HUES64 (cell line): ENCODE measurements at regions not wholly inside any gene's neighbourhood (a gene's known extent, or its start where the extent isn't known, plus 50 kb on each side); places are given as distances from the start of the nearest gene placed in this dataset.

Experiments used
- H3K27ac ChIP-seq: 2 replicates; pipeline ENCODE4 v1.7.0; 2013; ENCODE audit warnings: low read depth, low read length, inconsistent platforms
- H3K27me3 ChIP-seq: 2 replicates; pipeline ENCODE4 v1.6.1; 2013; ENCODE audit warnings: mild to moderate bottlenecking, low read length; ENCODE audit not compliant: insufficient read depth
- H3K36me3 ChIP-seq: 2 replicates; pipeline ENCODE4 v1.6.1; 2013; ENCODE audit warnings: mild to moderate bottlenecking, low read length; ENCODE audit not compliant: insufficient read depth
- H3K4me1 ChIP-seq: 2 replicates; pipeline ENCODE4 v1.6.1; 2013; ENCODE audit warnings: mild to moderate bottlenecking, low read length, moderate library complexity; ENCODE audit not compliant: insufficient read depth
- H3K4me3 ChIP-seq: 2 replicates; pipeline ENCODE4 v1.5.1; 2013; ENCODE audit warnings: mild to moderate bottlenecking, low read length, moderate library complexity
- H3K9ac ChIP-seq: 2 replicates; pipeline ENCODE4 v1.6.1; 2013; ENCODE audit warnings: mild to moderate bottlenecking, low read depth, low read length
- H3K9me3 ChIP-seq: 2 replicates; pipeline ENCODE4 v1.6.1; 2013; ENCODE audit warnings: low read depth, low read length; ENCODE audit not compliant: insufficient read depth
- WGBS: fragments of 150-250, 120-280 bp; methylation state at CpG from one replicate; pipeline ENCODE4 v1.1.7; 2013; ENCODE audit warnings: missing lambda C conversion rate; 5-methylcytosine and 5-hydroxymethylcytosine counted together

DNA sequence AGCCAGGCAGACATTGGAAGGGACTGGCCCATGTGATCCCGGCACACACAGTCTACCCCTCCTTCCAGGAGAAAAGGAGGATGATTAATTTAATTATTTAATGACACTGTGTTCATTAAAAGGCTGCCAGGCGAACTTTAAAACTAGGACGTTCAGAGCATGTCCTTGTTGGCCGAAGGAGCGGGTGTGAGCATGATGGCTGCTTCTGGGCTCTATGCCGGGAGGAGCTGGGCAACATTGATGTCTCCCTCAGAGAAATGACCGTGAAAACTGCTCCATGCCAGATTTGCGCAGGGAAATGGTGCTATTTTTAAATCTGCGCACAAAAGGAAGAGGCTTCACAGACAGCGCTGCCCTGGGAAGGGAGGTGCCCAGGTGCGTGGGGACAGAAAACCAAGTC lies 284.9 kb upstream of the IRX4 start:
- H3K27ac ChIP-seq, result no peak overlapping the region
- no peaks in the 10 kb centered on the region; the same call in 1 of the 2 replicates for H3K27me3 ChIP-seq
- peaks cover 16% of the 10 kb centered on the region for H3K4me1 ChIP-seq
- H3K36me3 ChIP-seq, result no peaks in the 10 kb centered on the region
- no peak overlapping the region for H3K9ac ChIP-seq
- no peaks in the 10 kb centered on the region for H3K9me3 ChIP-seq
- WGBS, result 95% methylated on average over 10 of the region's 11 CpGs
- H3K4me3 ChIP-seq, result no peak overlapping the region

DNA sequence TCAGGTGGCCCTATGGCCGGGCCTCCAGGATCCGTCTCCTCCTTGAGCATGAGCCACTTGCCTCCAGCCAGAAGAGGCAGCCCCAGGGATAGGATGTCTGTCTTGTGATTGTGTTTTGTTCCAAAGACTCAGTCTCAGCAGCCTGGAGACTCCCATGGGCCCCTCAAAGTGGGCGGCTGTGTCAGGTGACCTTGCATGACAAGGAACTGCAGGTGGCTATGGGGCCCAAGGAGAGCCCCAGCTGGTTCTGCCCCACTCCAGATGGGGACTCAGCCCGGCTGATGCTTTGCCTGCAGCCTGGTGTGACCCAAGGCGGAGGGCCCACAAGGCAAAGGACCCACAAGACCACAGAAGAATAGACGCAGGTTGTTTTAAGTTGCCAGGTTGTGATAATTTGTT lies 284.3 kb upstream of the IRX4 start:
- Histone ChIP-seq H3K27ac (no peak overlapping the region), H3K27me3 (no peaks in the 10 kb centered on the region; the same call in 1 of the 2 replicates), H3K4me3 (no peak overlapping the region), H3K36me3 (no peaks in the 10 kb centered on the region), H3K4me1 (peaks cover 16% of the 10 kb centered on the region), H3K9me3 (no peaks in the 10 kb centered on the region), H3K9ac (no peak overlapping the region)
- WGBS, result 94% methylated on average over 6 of the region's 6 CpGs

DNA sequence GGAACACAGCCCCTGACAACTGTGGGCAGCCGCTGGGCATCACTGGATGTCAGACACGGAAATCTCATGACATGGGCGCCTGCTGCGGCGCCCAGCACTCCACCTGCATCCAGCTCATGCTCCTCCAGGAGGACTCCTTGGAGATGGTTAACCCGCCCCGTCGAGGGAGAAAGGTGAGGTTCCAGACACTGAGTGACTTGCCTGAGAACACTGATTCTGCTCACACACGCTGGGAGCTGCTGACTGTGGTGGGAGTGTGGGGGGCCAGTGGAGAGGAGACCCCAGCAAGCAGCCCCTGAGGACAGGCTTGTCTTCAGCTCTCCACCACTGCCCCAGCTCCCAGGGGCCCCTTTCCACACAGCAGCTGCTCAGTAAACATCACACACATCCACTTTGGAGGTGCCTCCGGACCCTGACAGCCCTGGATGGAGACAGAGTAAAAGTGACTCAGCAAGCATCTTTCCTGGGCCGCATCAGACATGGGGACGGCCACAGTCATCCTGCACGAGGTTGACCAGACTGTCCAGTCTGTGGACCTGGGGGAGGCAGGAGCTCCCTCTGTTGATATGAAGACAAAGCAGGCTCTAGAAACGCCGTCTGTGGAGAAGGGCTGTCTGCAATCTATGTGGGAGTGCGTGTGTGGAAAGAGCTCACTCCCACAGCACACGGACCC lies 283.7 kb upstream of the IRX4 start:
- 96% methylated on average over 17 of the region's 17 CpGs for WGBS
- Histone ChIP-seq H3K4me3 (no peak overlapping the region), H3K36me3 (no peaks in the 10 kb centered on the region), H3K9me3 (no peaks in the 10 kb centered on the region), H3K27ac (no peak overlapping the region), H3K4me1 (peaks cover 16% of the 10 kb centered on the region), H3K9ac (no peak overlapping the region), H3K27me3 (no peaks in the 10 kb centered on the region; the same call in 1 of the 2 replicates)

- WGBS, result 91% methylated on average over 11 of the region's 11 CpGs
- peaks cover 16% of the 10 kb centered on the region for H3K4me1 ChIP-seq
- no peaks in the 10 kb centered on the region; the same call in 1 of the 2 replicates for H3K27me3 ChIP-seq
- no peak overlapping the region for H3K4me3 ChIP-seq
- no peaks in the 10 kb centered on the region for H3K36me3 ChIP-seq
- no peak overlapping the region for H3K27ac ChIP-seq
- H3K9me3 ChIP-seq, result no peaks in the 10 kb centered on the region
- no peak overlapping the region for H3K9ac ChIP-seq
Measured at GRCh38 chr5:2165615-2166305, 283.0 kb upstream of the IRX4 start.

- Histone ChIP-seq H3K9ac (no peak overlapping the region; the same call in 1 of the 2 replicates), H3K4me3 (no peak overlapping the region), H3K9me3 (no peaks in the 10 kb centered on the region), H3K36me3 (no peaks in the 10 kb centered on the region), H3K27me3 (no peaks in the 10 kb centered on the region; the same call in 1 of the 2 replicates), H3K4me1 (peaks cover 16% of the 10 kb centered on the region), H3K27ac (no peak overlapping the region)
- 75% methylated on average over 15 of the region's 15 CpGs for WGBS
Measured at GRCh38 chr5:2165203-2165602, 282.5 kb upstream of the IRX4 start.

DNA sequence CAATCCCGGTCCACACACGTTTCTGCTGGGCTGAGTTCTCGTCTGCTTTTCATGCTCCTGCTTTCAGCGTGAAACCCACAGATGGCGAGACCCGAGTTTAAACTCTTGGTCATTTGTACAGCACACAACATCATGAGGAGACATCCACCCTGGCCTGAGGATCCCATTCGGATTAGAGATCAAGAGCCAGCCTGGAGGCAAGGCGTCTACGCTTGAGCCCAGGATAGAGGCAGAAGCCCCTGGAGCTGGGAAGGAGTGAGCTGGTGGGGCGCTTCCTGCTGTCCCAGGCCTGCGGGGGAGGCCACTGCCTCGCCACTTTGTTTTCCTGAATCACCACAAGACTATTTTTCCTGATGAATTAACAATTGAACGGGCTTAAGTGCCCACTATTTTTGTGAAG lies 281.9 kb upstream of the IRX4 start:
- Histone ChIP-seq H3K4me3 (no peak overlapping the region), H3K4me1 (peaks cover 16% of the 10 kb centered on the region), H3K9ac (no peak overlapping the region), H3K36me3 (no peaks in the 10 kb centered on the region), H3K9me3 (no peaks in the 10 kb centered on the region), H3K27ac (no peak overlapping the region), H3K27me3 (no peaks in the 10 kb centered on the region; the same call in 1 of the 2 replicates)
- WGBS, result 42% methylated on average over 12 of the region's 13 CpGs

DNA sequence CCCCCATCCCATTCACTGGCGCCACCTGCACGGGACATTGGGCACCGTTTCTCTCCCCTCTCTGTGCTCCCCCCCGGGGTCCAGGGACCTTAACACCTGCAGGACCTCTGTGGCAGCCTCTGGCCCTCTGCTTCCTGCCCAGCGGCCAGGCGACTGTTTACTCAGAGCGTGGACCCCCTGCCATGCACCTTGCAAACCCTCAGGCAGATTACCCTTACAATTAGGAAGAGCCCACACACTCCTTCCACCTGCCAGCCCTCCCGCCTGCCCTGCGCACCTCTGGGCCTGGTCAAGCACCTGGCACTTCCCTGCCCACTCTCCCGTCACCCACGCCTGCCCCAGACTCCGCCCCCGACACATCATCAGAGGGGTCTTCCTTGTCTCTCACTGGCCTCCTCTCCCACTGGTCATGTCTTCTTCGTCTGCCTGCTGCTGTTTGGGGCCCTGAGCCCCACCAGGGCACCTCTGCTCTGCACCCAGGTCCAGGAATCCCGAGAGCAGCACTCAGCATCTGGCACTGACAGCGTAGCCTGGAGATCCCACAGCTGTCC lies 281.3 kb upstream of the IRX4 start:
- no peak overlapping the region for H3K4me3 ChIP-seq
- H3K36me3 ChIP-seq, result no peaks in the 10 kb centered on the region
- H3K9me3 ChIP-seq, result no peaks in the 10 kb centered on the region
- H3K27ac ChIP-seq, result no peak overlapping the region
- peaks cover 16% of the 10 kb centered on the region for H3K4me1 ChIP-seq
- WGBS, result 69% methylated on average over 16 of the region's 16 CpGs
- no peak overlapping the region for H3K9ac ChIP-seq
- no peaks in the 10 kb centered on the region; the same call in 1 of the 2 replicates for H3K27me3 ChIP-seq

DNA sequence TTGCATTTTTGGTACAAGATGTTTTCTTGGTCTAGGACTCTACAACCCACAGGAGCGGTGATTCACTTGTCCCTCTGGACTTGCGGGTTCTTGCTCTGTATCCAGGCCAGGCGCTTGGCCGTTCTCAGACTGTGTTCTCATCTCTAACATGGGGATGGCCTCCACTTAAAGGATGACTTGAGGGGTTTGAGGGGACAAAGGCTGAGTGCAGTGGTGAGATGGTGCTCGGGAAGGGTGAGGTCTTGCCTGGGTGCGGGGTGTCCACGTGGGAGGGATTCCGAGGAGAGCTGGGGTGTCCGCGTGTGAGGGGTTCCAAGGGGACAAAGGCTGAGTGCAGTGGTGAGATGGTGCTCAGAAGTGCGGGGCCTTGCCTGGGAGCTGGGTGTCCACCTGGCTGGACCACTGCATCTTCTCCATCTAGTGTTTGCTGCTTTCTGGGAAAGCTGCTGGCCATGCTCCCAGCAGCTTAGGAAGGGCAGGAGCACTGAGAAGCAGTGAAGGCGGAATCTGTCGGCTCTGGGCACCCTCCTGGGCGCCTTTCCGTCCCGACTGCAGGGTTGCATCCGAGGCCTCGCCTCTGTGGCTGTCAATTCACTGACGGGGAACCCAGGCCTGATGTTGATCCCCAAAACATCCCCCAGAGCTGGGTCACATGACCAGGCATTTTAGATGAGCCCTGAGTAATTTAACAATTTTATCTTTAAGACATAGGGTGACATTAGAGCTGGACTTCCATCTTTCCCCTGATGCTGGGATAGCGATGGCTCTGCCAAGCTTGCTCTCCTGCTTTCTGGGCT lies 280.5 kb upstream of the IRX4 start:
- no peaks in the 10 kb centered on the region for H3K36me3 ChIP-seq
- 93% methylated on average over 20 of the region's 20 CpGs for WGBS
- H3K4me3 ChIP-seq, result no peak overlapping the region

GRCh38 chr5:2160811-2161210 lies 278.1 kb upstream of the IRX4 start:
- no peak overlapping the region for H3K27ac ChIP-seq
- peaks cover 15% of the 10 kb centered on the region for H3K4me1 ChIP-seq
- H3K9me3 ChIP-seq, result no peaks in the 10 kb centered on the region
- H3K27me3 ChIP-seq, result no peaks in the 10 kb centered on the region; the same call in 1 of the 2 replicates
- H3K36me3 ChIP-seq, result no peaks in the 10 kb centered on the region
- H3K4me3 ChIP-seq, result no peak overlapping the region
- no peak overlapping the region for H3K9ac ChIP-seq
- 93% methylated on average over 2 of the region's 2 CpGs for WGBS

More for the DNA sequence above, 280.5 kb upstream of the IRX4 start:
- Histone ChIP-seq H3K27me3 (no peaks in the 10 kb centered on the region; the same call in 1 of the 2 replicates), H3K27ac (no peak overlapping the region), H3K9me3 (no peaks in the 10 kb centered on the region), H3K4me1 (peaks cover 16% of the 10 kb centered on the region), H3K9ac (no peak overlapping the region)

DNA sequence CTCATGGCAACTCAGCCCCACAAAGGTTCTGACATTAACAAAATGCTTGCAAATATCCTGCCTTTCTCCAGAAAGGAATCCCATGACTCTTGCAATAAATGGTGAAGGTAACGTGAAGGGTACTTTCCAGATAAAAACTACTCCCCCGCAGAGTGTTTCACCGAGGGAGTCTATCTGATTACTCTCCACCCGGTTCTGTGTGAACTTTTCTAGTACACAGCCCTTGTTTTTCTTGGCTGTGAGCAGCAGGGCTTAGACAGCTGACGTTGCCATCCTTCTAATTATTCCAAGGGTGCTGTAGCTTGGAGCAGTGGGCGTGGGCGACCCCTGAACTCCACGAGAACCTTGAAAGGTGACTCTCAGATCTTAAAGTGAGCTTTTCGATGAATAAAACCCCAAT lies 276.0 kb upstream of the IRX4 start:
- Histone ChIP-seq H3K9me3 (no peaks in the 10 kb centered on the region), H3K9ac (no peak overlapping the region), H3K27ac (no peak overlapping the region), H3K4me1 (no peaks in the 10 kb centered on the region), H3K36me3 (no peaks in the 10 kb centered on the region), H3K27me3 (no peaks in the 10 kb centered on the region), H3K4me3 (no peak overlapping the region)
- WGBS, result 89% methylated on average over 9 of the region's 9 CpGs

DNA sequence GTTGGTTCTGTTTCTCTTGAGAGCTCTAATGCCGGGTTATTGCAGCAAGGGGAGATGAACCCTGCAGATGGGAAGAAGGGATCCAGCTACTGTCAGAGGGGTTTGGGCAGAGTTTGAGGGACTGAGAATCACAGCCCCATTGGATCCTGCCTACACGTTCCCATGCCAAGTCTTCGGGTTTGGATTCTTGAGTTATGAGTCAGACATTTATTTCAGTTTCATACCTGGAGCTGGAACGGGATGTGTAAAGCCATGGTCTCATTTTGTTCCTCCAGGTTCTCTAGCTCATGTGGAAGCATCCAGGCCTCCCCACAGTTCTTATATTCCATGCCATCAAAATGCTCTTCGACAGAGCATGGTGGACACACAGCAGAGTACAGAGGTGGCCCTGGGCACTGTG lies 275.4 kb upstream of the IRX4 start:
- Histone ChIP-seq H3K27ac (no peak overlapping the region), H3K4me1 (no peaks in the 10 kb centered on the region), H3K9me3 (no peaks in the 10 kb centered on the region), H3K4me3 (no peak overlapping the region), H3K9ac (no peak overlapping the region), H3K27me3 (no peaks in the 10 kb centered on the region), H3K36me3 (no peaks in the 10 kb centered on the region)
- 94% methylated on average over 5 of the region's 5 CpGs for WGBS
